ENCODE measurements at regions not wholly inside any gene's neighbourhood (a gene's known extent, or its start where the extent isn't known, plus 50 kb on each side); places are given as distances from the start of the nearest gene placed in this dataset.
A peak's percentile ranks its signal among the peaks of the same experiment; 100 is the strongest.

DNA sequence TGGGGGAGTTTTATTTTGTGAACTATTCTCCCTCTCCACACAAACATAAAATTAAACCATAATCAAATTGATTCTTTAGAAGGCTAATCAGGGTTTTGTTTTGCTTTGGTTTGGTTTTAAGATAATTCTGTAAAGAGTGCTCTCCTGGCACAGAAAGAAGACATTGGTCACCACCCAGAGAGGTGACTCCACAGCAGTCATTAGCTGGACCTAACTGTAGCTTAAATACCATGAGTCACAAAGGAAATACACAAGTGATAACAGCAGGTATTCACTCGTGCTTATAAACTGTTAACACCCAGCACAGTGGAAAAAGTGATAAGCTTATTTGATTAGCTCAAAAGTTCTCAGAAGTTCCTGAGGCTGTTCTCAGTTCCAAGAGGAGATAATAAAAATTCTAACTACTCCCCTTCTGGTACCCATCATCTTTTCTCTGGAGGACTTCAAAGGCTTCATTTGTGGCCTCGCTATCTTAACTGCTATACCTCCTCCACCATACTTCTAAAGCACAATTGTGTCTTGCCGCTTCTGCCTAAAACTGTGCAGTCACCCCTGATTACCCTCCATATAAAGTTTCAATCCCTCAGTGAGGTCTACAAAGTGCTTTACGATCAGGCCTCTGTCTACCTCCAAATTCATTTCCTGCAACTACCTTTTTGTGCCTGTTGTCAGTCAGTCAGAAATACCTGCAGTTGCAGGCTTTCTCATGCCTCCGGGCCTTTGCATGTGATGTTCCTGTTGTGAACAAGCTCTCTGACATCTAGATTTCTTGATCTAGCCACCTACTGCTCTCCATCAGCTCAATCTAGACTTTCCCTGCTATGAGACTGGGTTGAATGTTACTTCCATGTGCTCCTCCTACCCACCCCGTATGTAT, 201.1 kb downstream of the SAMD5 start:
- TF ChIP-seq, protein P1, sequence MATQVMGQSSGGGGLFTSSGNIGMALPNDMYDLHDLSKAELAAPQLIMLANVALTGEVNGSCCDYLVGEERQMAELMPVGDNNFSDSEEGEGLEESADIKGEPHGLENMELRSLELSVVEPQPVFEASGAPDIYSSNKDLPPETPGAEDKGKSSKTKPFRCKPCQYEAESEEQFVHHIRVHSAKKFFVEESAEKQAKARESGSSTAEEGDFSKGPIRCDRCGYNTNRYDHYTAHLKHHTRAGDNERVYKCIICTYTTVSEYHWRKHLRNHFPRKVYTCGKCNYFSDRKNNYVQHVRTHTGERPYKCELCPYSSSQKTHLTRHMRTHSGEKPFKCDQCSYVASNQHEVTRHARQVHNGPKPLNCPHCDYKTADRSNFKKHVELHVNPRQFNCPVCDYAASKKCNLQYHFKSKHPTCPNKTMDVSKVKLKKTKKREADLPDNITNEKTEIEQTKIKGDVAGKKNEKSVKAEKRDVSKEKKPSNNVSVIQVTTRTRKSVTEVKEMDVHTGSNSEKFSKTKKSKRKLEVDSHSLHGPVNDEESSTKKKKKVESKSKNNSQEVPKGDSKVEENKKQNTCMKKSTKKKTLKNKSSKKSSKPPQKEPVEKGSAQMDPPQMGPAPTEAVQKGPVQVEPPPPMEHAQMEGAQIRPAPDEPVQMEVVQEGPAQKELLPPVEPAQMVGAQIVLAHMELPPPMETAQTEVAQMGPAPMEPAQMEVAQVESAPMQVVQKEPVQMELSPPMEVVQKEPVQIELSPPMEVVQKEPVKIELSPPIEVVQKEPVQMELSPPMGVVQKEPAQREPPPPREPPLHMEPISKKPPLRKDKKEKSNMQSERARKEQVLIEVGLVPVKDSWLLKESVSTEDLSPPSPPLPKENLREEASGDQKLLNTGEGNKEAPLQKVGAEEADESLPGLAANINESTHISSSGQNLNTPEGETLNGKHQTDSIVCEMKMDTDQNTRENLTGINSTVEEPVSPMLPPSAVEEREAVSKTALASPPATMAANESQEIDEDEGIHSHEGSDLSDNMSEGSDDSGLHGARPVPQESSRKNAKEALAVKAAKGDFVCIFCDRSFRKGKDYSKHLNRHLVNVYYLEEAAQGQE (IDR thresholded peaks at IDR 0.05; ENCODE audit: low read depth): no peak
- no peak for TF ChIP-seq EGR1 (IDR thresholded peaks at IDR 0.05; ENCODE audit: low read depth)
- no peak for TF ChIP-seq POLR2A (IDR thresholded peaks at IDR 0.05; ENCODE audit: borderline replicate concordance, extremely low read depth, insufficient read depth, insufficient read length)
- TF ChIP-seq, protein P2, sequence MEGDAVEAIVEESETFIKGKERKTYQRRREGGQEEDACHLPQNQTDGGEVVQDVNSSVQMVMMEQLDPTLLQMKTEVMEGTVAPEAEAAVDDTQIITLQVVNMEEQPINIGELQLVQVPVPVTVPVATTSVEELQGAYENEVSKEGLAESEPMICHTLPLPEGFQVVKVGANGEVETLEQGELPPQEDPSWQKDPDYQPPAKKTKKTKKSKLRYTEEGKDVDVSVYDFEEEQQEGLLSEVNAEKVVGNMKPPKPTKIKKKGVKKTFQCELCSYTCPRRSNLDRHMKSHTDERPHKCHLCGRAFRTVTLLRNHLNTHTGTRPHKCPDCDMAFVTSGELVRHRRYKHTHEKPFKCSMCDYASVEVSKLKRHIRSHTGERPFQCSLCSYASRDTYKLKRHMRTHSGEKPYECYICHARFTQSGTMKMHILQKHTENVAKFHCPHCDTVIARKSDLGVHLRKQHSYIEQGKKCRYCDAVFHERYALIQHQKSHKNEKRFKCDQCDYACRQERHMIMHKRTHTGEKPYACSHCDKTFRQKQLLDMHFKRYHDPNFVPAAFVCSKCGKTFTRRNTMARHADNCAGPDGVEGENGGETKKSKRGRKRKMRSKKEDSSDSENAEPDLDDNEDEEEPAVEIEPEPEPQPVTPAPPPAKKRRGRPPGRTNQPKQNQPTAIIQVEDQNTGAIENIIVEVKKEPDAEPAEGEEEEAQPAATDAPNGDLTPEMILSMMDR (IDR thresholded peaks at IDR 0.05 in 2 of 3, conservative IDR thresholded peaks at IDR 0.05 in 1 of 3; ENCODE audit: borderline replicate concordance in 1 of 3, insufficient read depth in 1 of 3, low read depth in 2 of 3, low read length in 2 of 3): no peak
- peak; percentile 94 for TF ChIP-seq FOSL1 (IDR thresholded peaks at IDR 0.05; ENCODE audit: low read depth)
- no peak for TF ChIP-seq YY1 (IDR thresholded peaks at IDR 0.05; ENCODE audit: extremely low read depth, insufficient replicate concordance, low read depth, low read length)
- peak; percentile 71 for TF ChIP-seq SRF (IDR thresholded peaks at IDR 0.05; ENCODE audit: low read depth)
- TF ChIP-seq, protein P3, sequence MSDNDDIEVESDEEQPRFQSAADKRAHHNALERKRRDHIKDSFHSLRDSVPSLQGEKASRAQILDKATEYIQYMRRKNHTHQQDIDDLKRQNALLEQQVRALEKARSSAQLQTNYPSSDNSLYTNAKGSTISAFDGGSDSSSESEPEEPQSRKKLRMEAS (IDR thresholded peaks at IDR 0.05): peak; percentile 68
- TF ChIP-seq ZNF274 (IDR thresholded peaks at IDR 0.05; ENCODE audit: low read depth, low read length): no peak
- TF ChIP-seq CBX3 (IDR thresholded peaks at IDR 0.05; ENCODE audit: low read depth): peak; percentile 82; the same call in 1 of the 2 replicates
- peak; percentile 76 for TF ChIP-seq SIN3A (IDR thresholded peaks at IDR 0.05; ENCODE audit: low read depth)
- TF ChIP-seq, protein P4, sequence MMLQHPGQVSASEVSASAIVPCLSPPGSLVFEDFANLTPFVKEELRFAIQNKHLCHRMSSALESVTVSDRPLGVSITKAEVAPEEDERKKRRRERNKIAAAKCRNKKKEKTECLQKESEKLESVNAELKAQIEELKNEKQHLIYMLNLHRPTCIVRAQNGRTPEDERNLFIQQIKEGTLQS (IDR thresholded peaks at IDR 0.05): no peak
- peak; percentile 51; the same call in 1 of the 2 replicates for TF ChIP-seq POLR2AphosphoS5 (IDR thresholded peaks at IDR 0.05; ENCODE audit: low read depth, low read length)
- no peak for TF ChIP-seq EZH2 (IDR thresholded peaks at IDR 0.05)
